Astrocyte of the cerebellum (primary cell): ENCODE measurements at regions not wholly inside any gene's neighbourhood (a gene's known extent, or its start where the extent isn't known, plus 50 kb on each side); places are given as distances from the start of the nearest gene placed in this dataset.

Experiments
- DNase-seq: peaks from one replicate; pipeline ENCODE4 v3.0.0-alpha.2; 2011; ENCODE audit warnings: low read depth
- H3K4me3 ChIP-seq: 2 replicates; pipeline ENCODE4 v1.5.1; 2011; ENCODE audit warnings: mild to moderate bottlenecking, low read depth, low read length, moderate library complexity
- CTCF ChIP-seq: IDR thresholded peaks from 2 replicates; pipeline ENCODE4 v1.5.1; 2012; ENCODE audit warnings: low read length, low read depth, moderate library complexity, mild to moderate bottlenecking; ENCODE audit errors: missing control alignments
- in situ Hi-C: cut with HindIII; loops from 2 replicates; pipeline ENCODE4 v1.10.0; 2017; ENCODE audit warnings: low sequenced_read_pairs

- no peak overlapping the region for H3K4me3 ChIP-seq
- in situ Hi-C loops: no loop called here
- DNase-seq: no peak
- no peak for TF ChIP-seq CTCF
These were observed 100.9 kb upstream of the PARP11 start for GRCh38 chr12:3973973-3974644.

GRCh38 chr12:3973269-3973884, 100.2 kb upstream of the PARP11 start:
- no peak for TF ChIP-seq CTCF
- in situ Hi-C loops: no loop called here
- DNase-seq: no peak
- H3K4me3 ChIP-seq: no peak overlapping the region

- in situ Hi-C loops: no loop called here
- DNase-seq: no peak
These were observed 99.4 kb upstream of the PARP11 start for GRCh38 chr12:3972576-3972975.

GRCh38 chr12:3968523-3968922, 95.3 kb upstream of the PARP11 start:
- no peak overlapping the region for H3K4me3 ChIP-seq
- no peak for TF ChIP-seq CTCF
- no peak for DNase-seq
- in situ Hi-C loops: no loop called here

More at GRCh38 chr12:3972576-3972975, 99.4 kb upstream of the PARP11 start:
- no peak overlapping the region for H3K4me3 ChIP-seq
- no peak for TF ChIP-seq CTCF

GRCh38 chr12:3967556-3968160, 94.5 kb upstream of the PARP11 start:
- no peak for DNase-seq
- no peak overlapping the region for H3K4me3 ChIP-seq
- no peak for TF ChIP-seq CTCF
- in situ Hi-C loops: no loop called here

GRCh38 chr12:3966376-3966775, 93.2 kb upstream of the PARP11 start:
- no peak for DNase-seq
- no peak for TF ChIP-seq CTCF
- in situ Hi-C loops: no loop called here
- H3K4me3 ChIP-seq: no peak overlapping the region
